PC-9 (cell line): ENCODE measurements at regions not wholly inside any gene's neighbourhood (a gene's known extent, or its start where the extent isn't known, plus 50 kb on each side); places are given as distances from the start of the nearest gene placed in this dataset.

Source experiments
- BruUV-seq: library from RNA; stranded (reverse); fragments of 400-500 nt; replicated peaks from 2 replicates; lab custom pipeline; 2021; lab: Mats Ljungman, UMichigan
- CTCF ChIA-PET: fragments of 300-600 bp; sonication (Branson Sonifier 250); formaldehyde crosslinking; loops from one replicate; lab custom pipeline; 2022; ENCODE audit warnings: antibody characterized with exemption; lab: Charles Lee
- POLR2A ChIA-PET: fragments of 300-600 bp; sonication (Branson Sonifier 250); formaldehyde crosslinking; loops from one replicate; lab custom pipeline; 2022; ENCODE audit warnings: antibody characterized with exemption; ENCODE audit not compliant: unreplicated experiment; lab: Charles Lee
- DNase-seq, 2 experiments: peaks; one replicate each; pipeline versions ENCODE4 v3.0.0 to v3.0.0-alpha.2; 2015 to 2022; ENCODE audit warnings: mixed read lengths in 1 of 2
- H2AFZ ChIP-seq: fragments of 200-600 bp; sonication (generic); 2 replicates; pipeline ENCODE4 v1.8.1; 2017; ENCODE audit warnings: antibody characterized with exemption
- H3F3A ChIP-seq: fragments of 200-600 bp; sonication (generic); 2 replicates; pipeline ENCODE4 v1.8.1; 2017; ENCODE audit warnings: antibody characterized with exemption, mild to moderate bottlenecking, low read depth; ENCODE audit not compliant: insufficient read depth
- H3K27ac ChIP-seq: fragments of 200-600 bp; sonication (generic); 2 replicates; pipeline ENCODE4 v1.6.1; 2016; ENCODE audit warnings: mixed run types
- H3K27me3 ChIP-seq: fragments of 200-600 bp; sonication (generic); 2 replicates; pipeline ENCODE4 v1.6.1; 2016; ENCODE audit warnings: low read depth, mixed run types; ENCODE audit not compliant: insufficient read depth
- H3K36me3 ChIP-seq: fragments of 200-600 bp; sonication (generic); 2 replicates; pipeline ENCODE4 v1.6.1; 2016; ENCODE audit warnings: low read depth, mixed run types
- H3K4me1 ChIP-seq: fragments of 200-600 bp; sonication (generic); replicated peaks from 2 replicates; pipeline ENCODE4 v1.6.1; 2016; ENCODE audit warnings: mixed run types; ENCODE audit not compliant: insufficient read depth
- H3K4me2 ChIP-seq: fragments of 200-600 bp; sonication (generic); 2 replicates; pipeline ENCODE4 v1.6.1; 2017; ENCODE audit warnings: mixed run types
- H3K4me3 ChIP-seq: fragments of 200-600 bp; sonication (generic); 2 replicates; pipeline ENCODE4 v1.6.1; 2016; ENCODE audit warnings: mixed run types
- H3K79me2 ChIP-seq: fragments of 200-600 bp; sonication (generic); 2 replicates; pipeline ENCODE4 v1.6.1; 2017; ENCODE audit warnings: low read depth, mixed run types
- H3K9me2 ChIP-seq: fragments of 200-600 bp; sonication (generic); 2 replicates; pipeline ENCODE4 v1.8.1; 2017; ENCODE audit warnings: mild to moderate bottlenecking; ENCODE audit not compliant: insufficient read depth
- H3K9me3 ChIP-seq: fragments of 200-600 bp; sonication (generic); 2 replicates; pipeline ENCODE4 v1.8.1; 2016; ENCODE audit warnings: low read depth; ENCODE audit not compliant: insufficient read depth
- H4K20me1 ChIP-seq: fragments of 200-600 bp; sonication (generic); 2 replicates; pipeline ENCODE4 v1.8.1; 2017; ENCODE audit not compliant: insufficient read depth
- EZH2 ChIP-seq: fragments of 200-600 bp; sonication (generic); IDR thresholded peaks from 2 replicates; pipeline ENCODE4 v1.8.0; 2017; ENCODE audit warnings: antibody characterized with exemption, low read depth
- intact Hi-C: fragments of 100-400 bp; cut with micrococcal nuclease; formaldehyde crosslinking; loops from one replicate; pipeline ENCODE4 v1.10.0; 2022; ENCODE audit not compliant: unreplicated experiment
- TF ChIP-seq, protein P1 (sequence below): fragments of 200-600 bp; sonication (generic); conservative IDR thresholded peaks from 2 replicates; pipeline ENCODE4 v1.6.1; 2017; ENCODE audit warnings: mixed run types, antibody characterized with exemption, mild to moderate bottlenecking, moderate library complexity

DNA sequence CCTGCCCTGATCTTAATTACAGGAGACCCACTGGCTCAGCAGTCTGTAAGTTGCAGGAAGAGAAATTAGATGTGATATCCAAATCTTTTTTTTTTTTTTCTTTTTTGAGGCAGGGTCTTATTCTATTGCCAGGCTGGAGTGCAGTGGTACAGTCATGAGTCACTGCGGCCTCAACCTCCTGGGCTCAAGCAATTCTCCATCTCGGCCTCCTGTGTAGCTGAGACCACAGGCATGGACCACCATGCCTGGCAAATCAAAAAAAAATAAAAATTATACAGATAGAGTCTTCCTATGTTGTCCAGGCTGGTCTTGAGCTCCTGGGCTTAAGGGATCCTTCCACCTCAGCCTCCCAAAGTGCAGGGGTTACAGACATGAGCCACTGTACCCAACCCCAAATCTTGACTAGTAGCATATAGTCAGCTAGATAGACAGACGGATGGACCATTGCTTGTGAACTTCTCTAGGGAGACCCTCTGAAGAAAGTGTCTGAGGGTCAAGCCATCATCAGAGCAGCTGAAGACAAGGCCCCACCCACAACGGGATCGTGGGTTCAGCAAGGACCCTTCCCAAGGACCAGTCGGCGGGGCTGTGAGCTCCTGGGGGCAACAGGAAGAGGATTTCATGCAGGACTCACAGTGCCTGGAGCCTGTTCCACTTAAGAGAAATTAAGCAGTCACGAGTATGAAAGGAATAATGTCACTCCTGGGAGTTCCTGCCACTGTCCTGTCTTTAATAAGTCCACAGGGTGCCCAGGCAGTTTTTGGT, 222.7 kb downstream of the ANKRD60 start:
- Histone ChIP-seq H3K27me3 (no peaks in the 10 kb centered on the region), H3F3A (no peaks in the 10 kb centered on the region), H3K9me2 (no peaks in the 10 kb centered on the region), H3K27ac (no peak overlapping the region), H4K20me1 (no peaks in the 10 kb centered on the region), H3K4me1 (no peaks in the 10 kb centered on the region), H3K4me3 (no peak overlapping the region), H3K79me2 (no peaks in the 10 kb centered on the region), H3K9me3 (no peaks in the 10 kb centered on the region), H2AFZ (no peak overlapping the region), H3K36me3 (no peaks in the 10 kb centered on the region), H3K4me2 (no peak overlapping the region)
- no peak for DNase-seq
- intact Hi-C loops = no loop called here
- no peak for TF ChIP-seq EZH2
- TF ChIP-seq, protein P1, sequence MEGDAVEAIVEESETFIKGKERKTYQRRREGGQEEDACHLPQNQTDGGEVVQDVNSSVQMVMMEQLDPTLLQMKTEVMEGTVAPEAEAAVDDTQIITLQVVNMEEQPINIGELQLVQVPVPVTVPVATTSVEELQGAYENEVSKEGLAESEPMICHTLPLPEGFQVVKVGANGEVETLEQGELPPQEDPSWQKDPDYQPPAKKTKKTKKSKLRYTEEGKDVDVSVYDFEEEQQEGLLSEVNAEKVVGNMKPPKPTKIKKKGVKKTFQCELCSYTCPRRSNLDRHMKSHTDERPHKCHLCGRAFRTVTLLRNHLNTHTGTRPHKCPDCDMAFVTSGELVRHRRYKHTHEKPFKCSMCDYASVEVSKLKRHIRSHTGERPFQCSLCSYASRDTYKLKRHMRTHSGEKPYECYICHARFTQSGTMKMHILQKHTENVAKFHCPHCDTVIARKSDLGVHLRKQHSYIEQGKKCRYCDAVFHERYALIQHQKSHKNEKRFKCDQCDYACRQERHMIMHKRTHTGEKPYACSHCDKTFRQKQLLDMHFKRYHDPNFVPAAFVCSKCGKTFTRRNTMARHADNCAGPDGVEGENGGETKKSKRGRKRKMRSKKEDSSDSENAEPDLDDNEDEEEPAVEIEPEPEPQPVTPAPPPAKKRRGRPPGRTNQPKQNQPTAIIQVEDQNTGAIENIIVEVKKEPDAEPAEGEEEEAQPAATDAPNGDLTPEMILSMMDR = no peak
- ChIA-PET CTCF (no interaction called here), POLR2A (no interaction called here)
- no TSS peak for BruUV-seq

DNA sequence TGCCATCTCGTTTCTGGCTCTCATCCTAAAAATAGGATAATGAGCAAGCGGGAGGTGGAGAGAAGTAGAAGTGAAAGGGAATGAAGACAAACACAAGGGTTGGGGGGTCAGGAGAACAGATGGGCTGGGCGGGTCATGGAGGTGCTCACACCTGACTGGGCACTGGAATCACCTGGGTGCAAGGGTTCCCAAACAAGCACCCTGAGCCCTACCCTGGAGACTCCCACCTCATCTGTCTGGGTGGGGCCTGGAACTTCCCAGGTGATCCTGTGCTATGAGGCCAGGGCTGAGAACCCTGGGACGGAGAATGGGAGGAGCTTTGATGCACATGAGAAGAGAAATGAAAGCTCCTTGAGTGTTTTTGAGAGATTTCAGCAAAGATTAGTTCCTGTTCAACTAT, 223.6 kb downstream of the ANKRD60 start:
- H4K20me1 ChIP-seq = no peaks in the 10 kb centered on the region
- H3K79me2 ChIP-seq = no peaks in the 10 kb centered on the region
- BruUV-seq = no TSS peak
- no peak overlapping the region for H3K4me2 ChIP-seq
- no peaks in the 10 kb centered on the region for H3K9me3 ChIP-seq
- H3K36me3 ChIP-seq = no peaks in the 10 kb centered on the region
- H3K4me3 ChIP-seq = no peak overlapping the region
- H3K27me3 ChIP-seq = no peaks in the 10 kb centered on the region
- 0 out of 2 replicates have a peak, but pooled peaks cover under 1% of the 10 kb centered on the region for H3F3A ChIP-seq
- intact Hi-C loops = no loop called here
- H3K9me2 ChIP-seq = no peaks in the 10 kb centered on the region
- no peaks in the 10 kb centered on the region for H3K4me1 ChIP-seq
- no peak overlapping the region for H3K27ac ChIP-seq
- POLR2A ChIA-PET = no interaction called here
- CTCF ChIA-PET = no interaction called here
- TF ChIP-seq, protein P1 = no peak
- TF ChIP-seq EZH2 = no peak
- DNase-seq = no peak
- H2AFZ ChIP-seq = no peak overlapping the region

DNA sequence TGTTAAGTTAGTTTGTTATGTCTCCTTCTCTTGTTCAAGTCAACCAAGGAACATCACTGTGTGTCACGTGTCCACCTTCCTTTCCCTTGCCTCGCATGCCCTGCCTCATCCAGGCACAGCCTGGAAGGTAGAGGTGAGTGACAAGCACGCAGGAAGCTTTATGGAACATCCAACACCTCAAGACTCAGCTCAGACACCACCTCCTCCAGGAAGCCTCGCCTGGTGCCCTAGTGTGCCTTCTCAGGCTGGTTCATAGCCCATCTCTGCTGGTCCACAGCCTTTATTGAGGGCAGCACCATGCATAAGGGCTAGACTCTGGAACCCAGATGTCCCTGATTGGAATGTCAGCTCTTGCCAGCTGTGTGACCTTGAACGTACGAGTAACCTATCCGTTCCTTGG, 224.3 kb downstream of the ANKRD60 start:
- H4K20me1 ChIP-seq = no peaks in the 10 kb centered on the region
- no peaks in the 10 kb centered on the region for H3K4me1 ChIP-seq
- H3F3A ChIP-seq = 0 out of 2 replicates have a peak, but pooled peaks cover 4% of the 10 kb centered on the region
- intact Hi-C loops = no loop called here
- H3K4me2 ChIP-seq = no peak overlapping the region
- H3K27me3 ChIP-seq = no peaks in the 10 kb centered on the region
- no peaks in the 10 kb centered on the region for H3K9me2 ChIP-seq
- H2AFZ ChIP-seq = no peak overlapping the region
- no peaks in the 10 kb centered on the region for H3K79me2 ChIP-seq
- no peak for TF ChIP-seq EZH2
- TF ChIP-seq, protein P1 = no peak
- BruUV-seq = no TSS peak
- no peak overlapping the region for H3K27ac ChIP-seq
- DNase-seq = no peak
- ChIA-PET CTCF (interaction anchor here (0.6 kb wide), 1 partner anchor 144 kb away, joined by 3 read pairs; no protein-coding TSS in a partner anchor), POLR2A (no interaction called here)
- H3K4me3 ChIP-seq = no peak overlapping the region
- no peaks in the 10 kb centered on the region for H3K9me3 ChIP-seq
- H3K36me3 ChIP-seq = no peaks in the 10 kb centered on the region
